ENCODE measurements at regions not wholly inside any gene's neighbourhood (a gene's known extent, or its start where the extent isn't known, plus 50 kb on each side); places are given as distances from the start of the nearest gene placed in this dataset.
"Not testable (repeated sequence)": the region's sequence is repeated elsewhere in the genome, so short reads cannot be mapped to it uniquely, and the experiment has no call there.

GRCh38 chr5:42949348-42950115 lies 90.6 kb downstream of the ANXA2R start:
- peak; percentile 41 for ATAC-seq

- peak; percentile 10 to 27 for ATAC-seq
Measured at GRCh38 chr5:42948961-42949347, 91.2 kb downstream of the ANXA2R start.

- no peak for ATAC-seq
Measured at GRCh38 chr5:42944989-42945388, 95.1 kb downstream of the ANXA2R start.

GRCh38 chr5:42943931-42944631 lies 96.0 kb downstream of the ANXA2R start:
- ATAC-seq = no peak

- ATAC-seq = no peak
Measured at GRCh38 chr5:42940853-42941252, 99.3 kb downstream of the ANXA2R start.

GRCh38 chr5:42932011-42932410 lies 108.1 kb downstream of the ANXA2R start:
- not testable (repeated sequence) for ATAC-seq

- ATAC-seq = not testable (repeated sequence)
Measured at GRCh38 chr5:42931451-42931850, 108.7 kb downstream of the ANXA2R start.

GRCh38 chr5:42930934-42931333 lies 109.2 kb downstream of the ANXA2R start:
- peak in 1 of 2 donors; percentile 36 for ATAC-seq

- ATAC-seq = no peak
Measured at GRCh38 chr5:42929871-42930270, 110.2 kb downstream of the ANXA2R start.

- no peak for ATAC-seq
Measured at GRCh38 chr5:42927730-42928129, 112.4 kb downstream of the ANXA2R start.

GRCh38 chr5:42924686-42925085 lies 113.0 kb upstream of the SELENOP start:
- ATAC-seq = no peak

GRCh38 chr5:42924226-42924625 lies 112.5 kb upstream of the SELENOP start:
- ATAC-seq = no peak

GRCh38 chr5:42923710-42924109 lies 112.0 kb upstream of the SELENOP start:
- ATAC-seq = no peak

GRCh38 chr5:42919600-42919999 lies 107.9 kb upstream of the SELENOP start:
- ATAC-seq = no peak

- no peak for ATAC-seq
Measured at GRCh38 chr5:42915306-42915866, 103.7 kb upstream of the SELENOP start.

- no peak for ATAC-seq
Measured at GRCh38 chr5:42912184-42912798, 100.6 kb upstream of the SELENOP start.

GRCh38 chr5:42908509-42909488 lies 97.1 kb upstream of the SELENOP start:
- peak; percentile 86 to 91 for ATAC-seq

- no peak for ATAC-seq
Measured at GRCh38 chr5:42908086-42908485, 96.4 kb upstream of the SELENOP start.

- no peak for ATAC-seq
Measured at GRCh38 chr5:42905827-42906226, 94.1 kb upstream of the SELENOP start.

- no peak for ATAC-seq
Measured at GRCh38 chr5:42900734-42901133, 89.0 kb upstream of the SELENOP start.

- no peak for ATAC-seq
Measured at GRCh38 chr5:42898760-42899159, 87.1 kb upstream of the SELENOP start.

- ATAC-seq = no peak
Measured at GRCh38 chr5:42896523-42896922, 84.8 kb upstream of the SELENOP start.

Measured in activated CD4-positive, CD25-positive, alpha-beta regulatory T cell treated with anti-CD3 and anti-CD28 coated beads, Interleukin-2, amount 50 U/mL, for 24 hours (primary cell).